Stimulated activated naive CD8-positive, alpha-beta T cell treated with anti-CD3 and anti-CD28 coated beads, Interleukin-15, amount 100 ng/mL, for 72 hours (primary cell): ENCODE measurements at regions not wholly inside any gene's neighbourhood (a gene's known extent, or its start where the extent isn't known, plus 50 kb on each side); places are given as distances from the start of the nearest gene placed in this dataset.

ENCODE experiments used
- ATAC-seq: fragments of 150-1000 bp; cut with Tn5 transposase; 2 replicates; pipeline ENCODE4 v1.10.0; 2021; ENCODE audit warnings: mild to moderate bottlenecking, moderate library complexity
- DNase-seq, 2 donors: peaks; one replicate each; pipeline ENCODE4 v3.0.0; 2021 to 2022
- H3K27ac Mint-ChIP-seq, 2 donors: one replicate each; pipeline ENCODE4 v1.8.0; 2022; ENCODE audit warnings: mild to moderate bottlenecking in 2 of 2, mixed read lengths in 2 of 2, moderate library complexity in 2 of 2
- H3K27me3 Mint-ChIP-seq: one replicate; pipeline ENCODE4 v1.8.0; 2022; ENCODE audit warnings: mixed read lengths
- H3K4me1 Mint-ChIP-seq: one replicate; pipeline ENCODE4 v1.8.0; 2022; ENCODE audit warnings: mild to moderate bottlenecking, mixed read lengths
- H3K4me3 Mint-ChIP-seq, 2 donors: one replicate each; pipeline ENCODE4 v1.8.0; 2022; ENCODE audit warnings: mild to moderate bottlenecking in 2 of 2, mixed read lengths in 2 of 2, moderate library complexity in 1 of 2
- H3K9me3 Mint-ChIP-seq, 2 donors: one replicate each; pipeline ENCODE4 v1.8.0; 2022; ENCODE audit warnings: mixed read lengths in 2 of 2

DNA sequence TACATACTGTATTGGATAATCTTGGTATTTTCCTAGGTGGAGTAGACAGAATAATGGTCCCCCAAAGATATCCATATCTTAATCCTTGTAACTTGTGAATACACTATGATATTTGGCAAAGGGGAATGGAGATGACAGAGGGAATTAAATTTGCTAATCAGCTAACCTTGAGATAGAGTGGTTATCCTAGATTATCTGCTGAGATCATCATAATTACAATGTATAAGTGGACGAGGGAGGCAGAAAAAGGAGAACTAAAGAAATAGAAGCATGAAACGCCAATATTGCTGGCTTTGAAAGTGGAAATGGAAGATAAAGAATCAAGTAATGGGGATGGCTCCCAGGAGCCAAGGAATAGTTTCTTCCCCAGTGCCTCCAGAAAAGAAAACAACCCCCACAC lies 398.7 kb downstream of the NOVA1 start:
- ATAC-seq: no peak
- Mint-ChIP-seq H3K4me3 (no peak overlapping the region), H3K27me3 (peaks cover 8% of the 10 kb centered on the region), H3K4me1 (no peaks in the 10 kb centered on the region), H3K9me3 (peaks cover 17 to 19% of the 10 kb centered on the region in 2 donors), H3K27ac (no peak overlapping the region)
- DNase-seq: no peak

GRCh38 chr14:26194816-26195215 lies 403.0 kb downstream of the NOVA1 start:
- Mint-ChIP-seq H3K4me3 (no peak overlapping the region), H3K27me3 (no peaks in the 10 kb centered on the region), H3K27ac (no peak overlapping the region), H3K4me1 (no peaks in the 10 kb centered on the region), H3K9me3 (peaks cover 18 to 32% of the 10 kb centered on the region in 2 donors)
- ATAC-seq: no peak
- DNase-seq: no peak

- ATAC-seq (no peak), DNase-seq (no peak)
- peaks cover 13 to 26% of the 10 kb centered on the region in 2 donors for H3K9me3 Mint-ChIP-seq
- no peaks in the 10 kb centered on the region for H3K27me3 Mint-ChIP-seq
- no peak overlapping the region for H3K4me3 Mint-ChIP-seq
- no peak overlapping the region for H3K27ac Mint-ChIP-seq
- H3K4me1 Mint-ChIP-seq: no peaks in the 10 kb centered on the region
Observed at GRCh38 chr14:26191671-26192070, 406.2 kb downstream of the NOVA1 start.

GRCh38 chr14:26191123-26191522 lies 406.7 kb downstream of the NOVA1 start:
- Mint-ChIP-seq H3K4me3 (no peak overlapping the region), H3K9me3 (peaks cover 7 to 21% of the 10 kb centered on the region in 2 donors), H3K4me1 (no peaks in the 10 kb centered on the region), H3K27ac (no peak overlapping the region), H3K27me3 (no peaks in the 10 kb centered on the region)
- ATAC-seq: no peak
- no peak for DNase-seq

GRCh38 chr14:26190646-26191045 lies 407.2 kb downstream of the NOVA1 start:
- no peak overlapping the region for H3K4me3 Mint-ChIP-seq
- no peak for DNase-seq
- no peaks in the 10 kb centered on the region for H3K4me1 Mint-ChIP-seq
- ATAC-seq: no peak
- no peaks in the 10 kb centered on the region for H3K27me3 Mint-ChIP-seq
- no peak overlapping the region for H3K27ac Mint-ChIP-seq
- peaks cover 6 to 19% of the 10 kb centered on the region in 2 donors for H3K9me3 Mint-ChIP-seq

- DNase-seq: no peak
- Mint-ChIP-seq H3K27me3 (no peaks in the 10 kb centered on the region), H3K27ac (no peak overlapping the region), H3K4me3 (no peak overlapping the region), H3K9me3 (peaks cover 2 to 23% of the 10 kb centered on the region in 2 donors), H3K4me1 (no peaks in the 10 kb centered on the region)
- no peak for ATAC-seq
Observed at GRCh38 chr14:26187996-26188620, 409.7 kb downstream of the NOVA1 start.

GRCh38 chr14:26180221-26180620 lies 417.6 kb downstream of the NOVA1 start:
- Mint-ChIP-seq H3K27ac (no peak overlapping the region), H3K4me1 (no peaks in the 10 kb centered on the region), H3K4me3 (no peak overlapping the region), H3K27me3 (no peaks in the 10 kb centered on the region), H3K9me3 (peaks cover 6 to 17% of the 10 kb centered on the region in 2 donors)
- ATAC-seq (no peak), DNase-seq (no peak)

DNA sequence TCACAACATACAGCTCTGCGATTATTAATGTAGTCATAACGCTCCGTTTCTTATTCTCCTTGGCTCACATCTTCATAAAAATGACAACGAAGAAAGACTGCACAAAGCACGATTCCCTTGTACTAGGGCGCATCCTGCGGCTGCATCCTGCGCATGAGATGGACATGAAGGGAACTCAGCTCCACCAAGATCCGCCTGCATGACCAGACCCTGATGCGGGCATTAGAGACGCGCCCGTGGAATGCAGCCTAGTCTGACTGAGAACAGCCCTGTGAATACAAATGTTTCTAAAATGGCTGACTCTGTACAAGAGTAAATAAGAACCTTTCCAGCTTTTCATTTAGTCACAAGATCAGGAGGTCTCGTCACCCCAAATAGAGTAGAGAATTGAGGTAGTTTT lies 422.2 kb downstream of the NOVA1 start:
- DNase-seq (no peak), ATAC-seq (no peak)
- H3K27ac Mint-ChIP-seq: no peak overlapping the region
- H3K9me3 Mint-ChIP-seq: peaks cover 7 to 13% of the 10 kb centered on the region in 2 donors
- H3K27me3 Mint-ChIP-seq: no peaks in the 10 kb centered on the region
- no peaks in the 10 kb centered on the region for H3K4me1 Mint-ChIP-seq
- no peak overlapping the region for H3K4me3 Mint-ChIP-seq

DNA sequence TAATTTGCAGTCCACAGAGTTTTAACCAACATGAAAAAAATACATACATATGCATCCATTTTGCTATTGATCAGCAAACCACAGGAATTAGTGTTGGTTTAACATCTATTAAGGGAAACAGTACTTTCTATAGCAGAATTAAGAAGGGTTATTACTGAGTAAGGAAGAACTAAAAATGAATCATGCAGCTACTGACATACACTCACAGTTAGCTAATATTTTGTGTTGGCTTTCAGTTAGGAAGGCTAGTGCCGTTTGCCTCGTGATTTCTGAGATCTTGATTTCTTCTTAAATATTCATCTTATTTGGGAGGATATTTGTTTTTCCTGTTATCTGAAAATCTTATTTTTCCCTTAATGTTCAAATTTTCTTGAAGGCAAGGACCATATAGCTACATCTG lies 423.4 kb downstream of the NOVA1 start:
- H3K9me3 Mint-ChIP-seq: peaks cover 7 to 12% of the 10 kb centered on the region in 2 donors
- no peaks in the 10 kb centered on the region for H3K27me3 Mint-ChIP-seq
- no peak overlapping the region for H3K4me3 Mint-ChIP-seq
- H3K4me1 Mint-ChIP-seq: no peaks in the 10 kb centered on the region
- ATAC-seq (no peak), DNase-seq (no peak)
- no peak overlapping the region for H3K27ac Mint-ChIP-seq

GRCh38 chr14:26173581-26174110 lies 424.2 kb downstream of the NOVA1 start:
- ATAC-seq (no peak), DNase-seq (no peak)
- peaks cover 6 to 7% of the 10 kb centered on the region in 2 donors for H3K9me3 Mint-ChIP-seq
- H3K4me3 Mint-ChIP-seq: no peak overlapping the region
- no peak overlapping the region for H3K27ac Mint-ChIP-seq
- H3K4me1 Mint-ChIP-seq: no peaks in the 10 kb centered on the region
- H3K27me3 Mint-ChIP-seq: no peaks in the 10 kb centered on the region

DNA sequence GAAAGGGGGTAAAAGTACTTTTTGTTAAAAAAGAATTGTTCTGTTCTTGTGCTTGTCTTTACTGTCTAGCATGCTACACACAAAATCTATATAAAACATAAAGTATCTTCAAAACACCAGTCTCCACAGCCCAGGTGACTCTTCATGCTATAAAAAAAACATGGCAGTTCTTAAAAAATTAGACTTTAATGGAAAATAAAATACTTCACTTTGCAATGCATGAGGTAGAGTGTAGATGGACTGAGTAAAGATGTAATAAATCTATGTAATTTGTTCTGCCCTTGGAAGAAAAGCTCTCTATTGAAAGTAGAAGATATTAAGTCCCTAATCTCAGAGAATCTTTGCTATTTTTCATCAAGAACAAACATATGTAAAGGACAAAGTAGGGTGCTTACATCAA lies 425.4 kb downstream of the NOVA1 start:
- Mint-ChIP-seq H3K4me1 (no peaks in the 10 kb centered on the region), H3K4me3 (no peak overlapping the region), H3K27ac (no peak overlapping the region), H3K27me3 (no peaks in the 10 kb centered on the region), H3K9me3 (peaks cover 6 to 7% of the 10 kb centered on the region in 2 donors)
- ATAC-seq (no peak), DNase-seq (no peak)

DNA sequence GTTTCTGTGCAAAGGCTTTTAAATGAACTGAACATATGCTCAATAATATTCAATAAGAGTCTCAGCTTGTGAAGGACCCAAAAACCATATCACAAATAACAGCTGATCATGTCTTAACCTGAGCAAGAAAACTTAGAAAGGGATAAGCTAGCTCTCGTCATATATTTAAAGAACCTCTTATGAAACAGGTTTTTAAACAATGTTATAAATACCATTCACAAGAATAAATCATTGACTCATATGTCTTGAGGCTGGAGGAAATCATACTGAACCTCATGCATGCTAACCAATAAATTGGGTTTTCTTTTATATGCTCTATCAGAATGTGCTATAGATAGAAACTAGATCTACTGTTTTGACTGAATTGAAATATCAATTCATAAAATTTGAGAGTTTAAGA lies 426.9 kb downstream of the NOVA1 start:
- H3K27me3 Mint-ChIP-seq: no peaks in the 10 kb centered on the region
- peaks cover 6 to 7% of the 10 kb centered on the region in 2 donors for H3K9me3 Mint-ChIP-seq

DNA sequence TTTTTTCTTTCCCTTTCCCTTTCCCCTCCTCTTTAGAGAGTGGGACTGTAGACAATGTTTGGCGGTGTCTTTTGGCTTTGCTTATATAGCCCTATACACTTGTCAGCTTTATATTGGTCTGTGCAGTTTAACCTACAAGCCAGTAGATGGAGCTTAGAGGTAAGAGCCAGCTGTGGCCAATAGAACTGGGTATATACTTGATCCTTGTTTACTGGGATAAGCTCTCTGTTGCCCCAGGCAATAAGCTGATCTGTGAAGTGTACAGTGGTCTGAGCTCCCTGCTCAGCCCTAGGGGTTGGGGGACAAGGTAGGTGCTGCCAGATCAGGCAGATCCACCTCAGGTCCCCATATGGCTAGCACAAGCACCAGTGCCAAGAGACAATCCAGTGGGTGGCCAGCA lies 434.1 kb downstream of the NOVA1 start:
- no peak overlapping the region for H3K27ac Mint-ChIP-seq
- DNase-seq (no peak), ATAC-seq (no peak)
- H3K4me1 Mint-ChIP-seq: no peaks in the 10 kb centered on the region
- no peak overlapping the region for H3K4me3 Mint-ChIP-seq
- H3K9me3 Mint-ChIP-seq: peaks cover 15 to 16% of the 10 kb centered on the region in 2 donors
- H3K27me3 Mint-ChIP-seq: no peaks in the 10 kb centered on the region

More for the DNA sequence above, 426.9 kb downstream of the NOVA1 start:
- ATAC-seq (no peak), DNase-seq (no peak)
- H3K27ac Mint-ChIP-seq: no peak overlapping the region
- H3K4me3 Mint-ChIP-seq: no peak overlapping the region
- H3K4me1 Mint-ChIP-seq: no peaks in the 10 kb centered on the region

DNA sequence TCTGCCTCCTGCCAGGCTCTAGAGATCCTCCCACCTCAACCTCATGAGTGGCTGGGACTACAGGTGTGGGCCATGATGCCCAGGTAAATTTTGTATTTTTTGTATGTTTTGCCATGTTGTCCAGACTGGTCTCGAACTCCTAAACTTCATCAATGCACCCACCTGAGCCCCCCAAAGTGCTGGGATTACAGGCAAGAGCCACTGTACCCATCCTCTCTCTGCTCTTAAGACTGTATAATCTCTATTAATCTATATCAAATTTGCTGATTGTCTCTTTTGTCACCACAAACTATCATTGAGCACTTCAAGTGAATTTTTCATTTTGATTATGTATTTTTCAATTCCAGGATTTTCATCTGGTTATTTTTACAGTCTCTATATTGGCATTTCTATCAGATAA lies 440.3 kb downstream of the NOVA1 start:
- no peak for DNase-seq
- H3K4me1 Mint-ChIP-seq: no peaks in the 10 kb centered on the region
- H3K27ac Mint-ChIP-seq: no peak overlapping the region
- H3K9me3 Mint-ChIP-seq: peaks cover 25 to 29% of the 10 kb centered on the region in 2 donors
- ATAC-seq: no peak
- no peaks in the 10 kb centered on the region for H3K27me3 Mint-ChIP-seq
- no peak overlapping the region for H3K4me3 Mint-ChIP-seq

GRCh38 chr14:26143057-26143456 lies 454.8 kb downstream of the NOVA1 start:
- no peak for DNase-seq
- peaks cover 0 to 14% of the 10 kb centered on the region in 2 donors for H3K9me3 Mint-ChIP-seq
- H3K4me1 Mint-ChIP-seq: no peaks in the 10 kb centered on the region
- ATAC-seq: no peak
- no peak overlapping the region for H3K4me3 Mint-ChIP-seq
- no peak overlapping the region for H3K27ac Mint-ChIP-seq
- H3K27me3 Mint-ChIP-seq: no peaks in the 10 kb centered on the region

GRCh38 chr14:26138764-26139445 lies 458.9 kb downstream of the NOVA1 start:
- Mint-ChIP-seq H3K27me3 (no peaks in the 10 kb centered on the region), H3K4me1 (no peaks in the 10 kb centered on the region), H3K9me3 (peaks cover 10 to 30% of the 10 kb centered on the region in 2 donors), H3K4me3 (no peak overlapping the region), H3K27ac (peak overlapping the region in 1 of 2 donors; percentile 23)
- no peak for DNase-seq
- ATAC-seq: no peak
